ENCODE measurements at regions not wholly inside any gene's neighbourhood (a gene's known extent, or its start where the extent isn't known, plus 50 kb on each side); places are given as distances from the start of the nearest gene placed in this dataset.

GRCh38 chr7:26425655-26426054 is 134.0 kb downstream of the SNX10 start:
- Histone ChIP-seq H3K4me1 (replicated peaks in 1 of 4; ENCODE audit: control insufficient read depth in 3 of 4, insufficient read depth in 4 of 4, low read length in 3 of 4) (peaks cover 2 to 3% (median 3%) of the 10 kb centered on the region in 4 experiments; a peak in 3 of 7 replicates), H3K4me3 (ENCODE audit: extremely low read depth in 1 of 4, insufficient read depth in 2 of 4, low read depth in 3 of 4, low read length in 4 of 4) (no peak overlapping the region), H3K4ac (replicated peaks; ENCODE audit: insufficient read length, low read depth, low read length) (no peak overlapping the region), H3K27me3 (replicated peaks in 1 of 4; ENCODE audit: control insufficient read depth in 3 of 4, extremely low read depth in 1 of 4, insufficient read depth in 3 of 4, low read length in 3 of 4) (no peaks in the 10 kb centered on the region), H3K79me1 (ENCODE audit: low read depth, low read length) (no peaks in the 10 kb centered on the region), H2AK5ac (ENCODE audit: low read depth, low read length) (no peak overlapping the region), H3K79me2 (ENCODE audit: control insufficient read depth in 1 of 2, insufficient read depth in 2 of 2, low read length in 2 of 2) (no peaks in the 10 kb centered on the region), H3K14ac (ENCODE audit: insufficient read length) (no peak overlapping the region), H4K5ac (ENCODE audit: insufficient read length, low read depth, low read length) (no peak overlapping the region), H3K23ac (ENCODE audit: insufficient read length) (no peak overlapping the region), H3K36me3 (ENCODE audit: control insufficient read depth in 2 of 4, insufficient read depth in 4 of 4, low read length in 3 of 4) (no peaks in the 10 kb centered on the region), H2BK5ac (ENCODE audit: low read depth, low read length) (no peak overlapping the region), H2BK12ac (ENCODE audit: low read depth, low read length) (no peak overlapping the region), H2BK15ac (ENCODE audit: low read length) (no peak overlapping the region), H3K4me2 (ENCODE audit: insufficient read depth in 1 of 2, low read depth in 2 of 2, low read length in 2 of 2) (no peak overlapping the region), H4K8ac (ENCODE audit: extremely low read depth, insufficient read depth, low read length) (no peak overlapping the region), H3K27ac (ENCODE audit: low read depth, low read length) (no peak overlapping the region), H2BK120ac (replicated peaks; ENCODE audit: low read depth, low read length) (no peak overlapping the region), H4K91ac (replicated peaks; ENCODE audit: insufficient read length, low read length) (no peak overlapping the region), H2AFZ (ENCODE audit: low read length) (no peak overlapping the region), H3K9me3 (ENCODE audit: insufficient read depth in 2 of 2, low read depth in 1 of 2, low read length in 1 of 2) (no peaks in the 10 kb centered on the region), H2BK20ac (ENCODE audit: low read length) (no peak overlapping the region), H3K23me2 (ENCODE audit: low read depth, low read length) (no peaks in the 10 kb centered on the region), H3K9ac (replicated peaks in 1 of 4; ENCODE audit: extremely low read depth in 1 of 4, low read depth in 3 of 4, low read length in 3 of 4) (no peak overlapping the region), H4K20me1 (replicated peaks in 1 of 2; ENCODE audit: control insufficient read depth in 1 of 2, insufficient read depth in 2 of 2, low read length in 2 of 2) (no peaks in the 10 kb centered on the region), H3K56ac (replicated peaks; ENCODE audit: insufficient read length, low read depth, low read length) (no peak overlapping the region), H3K18ac (ENCODE audit: extremely low read depth, low read length) (no peak overlapping the region)
- ChIA-PET POLR2A (ENCODE audit: partially characterized antibody) (interaction anchor here (1.9 kb wide), 1 partner anchor 27 kb away, joined by 4 read pairs; no protein-coding TSS in a partner anchor), CTCF (ENCODE audit: partially characterized antibody) (interaction anchor here (1.4 kb wide), 2 partner anchors 9 to 22 kb away, joined by 3 read pairs; no protein-coding TSS in a partner anchor)
- FAIRE-seq: no peak
- WGBS, 2 experiments (ENCODE audit: extremely low coverage in 1 of 2, insufficient coverage in 1 of 2, insufficient read length in 1 of 2, insufficient replicate concordance in 2 of 2, low coverage in 1 of 2, low lambda C conversion rate in 2 of 2, missing lambda C conversion rate in 1 of 2): 85% methylated on average over 1 of the region's 1 CpG; no CpG with 5 or more reads in 1 of the 2 experiments
- no peak for DNase-seq (ENCODE audit: low read depth in 1 of 2, low spot score in 2 of 2)
- no peak for TF ChIP-seq SP2 (IDR thresholded peaks at IDR 0.05; ENCODE audit: low read length)
- TF ChIP-seq KDM5A (IDR thresholded peaks at IDR 0.05; ENCODE audit: low read length): no peak
- no peak for TF ChIP-seq CHD1 (IDR thresholded peaks at IDR 0.05; ENCODE audit: low read depth, low read length)
- no peak for TF ChIP-seq SP1 (IDR thresholded peaks at IDR 0.05; ENCODE audit: low read depth, low read length)
- no peak for TF ChIP-seq TBP (IDR thresholded peaks at IDR 0.05; ENCODE audit: low read depth, low read length)
- no peak for TF ChIP-seq CREB1 (IDR thresholded peaks at IDR 0.05)
- TF ChIP-seq KDM4A (IDR thresholded peaks at IDR 0.05; ENCODE audit: low read depth, low read length, severe bottlenecking): no peak
- TF ChIP-seq ASH2L (IDR thresholded peaks at IDR 0.05; ENCODE audit: low read length): no peak
- no peak for TF ChIP-seq POLR2AphosphoS5 (IDR thresholded peaks at IDR 0.05; ENCODE audit: low read depth, low read length)
- TF ChIP-seq USF2 (IDR thresholded peaks at IDR 0.05; ENCODE audit: low read length): no peak
- no peak for TF ChIP-seq TCF12 (IDR thresholded peaks at IDR 0.05; ENCODE audit: low read depth, low read length)
- TF ChIP-seq SRF (IDR thresholded peaks at IDR 0.05; ENCODE audit: low read depth, low read length): no peak
